Chondrocyte (in vitro differentiated cells): ENCODE measurements at regions not wholly inside any gene's neighbourhood (a gene's known extent, or its start where the extent isn't known, plus 50 kb on each side); places are given as distances from the start of the nearest gene placed in this dataset.

Experiments
- DNase-seq: peaks from one replicate; pipeline ENCODE4 v3.0.0; 2021; ENCODE audit warnings: mixed read lengths, low spot score
- H3K27ac Mint-ChIP-seq: one replicate; pipeline ENCODE4 v1.8.0; 2021; ENCODE audit warnings: mild to moderate bottlenecking, moderate library complexity, mixed read lengths; ENCODE audit not compliant: unreplicated experiment
- H3K27me3 Mint-ChIP-seq: 2 replicates; pipeline ENCODE4 v1.8.0; 2021; ENCODE audit warnings: low read depth, mixed read lengths
- H3K36me3 Mint-ChIP-seq: 2 replicates; pipeline ENCODE4 v1.8.0; 2021; ENCODE audit warnings: low read depth, mixed read lengths
- H3K4me1 Mint-ChIP-seq: 2 replicates; pipeline ENCODE4 v1.8.0; 2021; ENCODE audit warnings: low read depth, mild to moderate bottlenecking, mixed read lengths
- H3K4me3 Mint-ChIP-seq: one replicate; pipeline ENCODE4 v1.8.0; 2021; ENCODE audit warnings: mild to moderate bottlenecking, moderate library complexity, mixed read lengths; ENCODE audit not compliant: unreplicated experiment
- H3K9me3 Mint-ChIP-seq: 2 replicates; pipeline ENCODE4 v1.8.0; 2021; ENCODE audit warnings: low read depth, mixed read lengths
- CTCF ChIP-seq: fragments of 200-600 bp; sonication (generic); IDR thresholded peaks from 2 replicates; pipeline ENCODE4 v1.5.0; 2021; ENCODE audit warnings: antibody characterized with exemption, mild to moderate bottlenecking, moderate library complexity

DNA sequence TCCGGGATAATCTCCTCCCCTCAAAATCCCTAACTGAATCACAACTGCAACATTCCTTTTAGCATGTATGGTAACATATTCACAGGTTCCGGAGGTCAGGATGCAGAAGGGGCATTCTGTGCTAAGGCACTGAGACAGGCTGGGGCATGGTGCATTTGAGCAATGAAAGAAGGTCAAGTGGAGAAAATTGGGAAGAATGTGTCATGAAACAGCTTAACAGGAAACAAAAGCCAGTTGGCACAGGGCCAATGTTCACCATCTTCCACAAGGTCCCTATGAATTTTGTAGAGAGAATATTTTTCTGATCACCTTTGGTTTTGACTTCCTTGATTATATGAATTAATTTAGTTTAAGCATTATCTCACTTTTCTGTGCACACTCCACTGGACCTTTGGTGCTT lies 587.7 kb upstream of the NR2F2 start:
- no peak overlapping the region for H3K27ac Mint-ChIP-seq

DNA sequence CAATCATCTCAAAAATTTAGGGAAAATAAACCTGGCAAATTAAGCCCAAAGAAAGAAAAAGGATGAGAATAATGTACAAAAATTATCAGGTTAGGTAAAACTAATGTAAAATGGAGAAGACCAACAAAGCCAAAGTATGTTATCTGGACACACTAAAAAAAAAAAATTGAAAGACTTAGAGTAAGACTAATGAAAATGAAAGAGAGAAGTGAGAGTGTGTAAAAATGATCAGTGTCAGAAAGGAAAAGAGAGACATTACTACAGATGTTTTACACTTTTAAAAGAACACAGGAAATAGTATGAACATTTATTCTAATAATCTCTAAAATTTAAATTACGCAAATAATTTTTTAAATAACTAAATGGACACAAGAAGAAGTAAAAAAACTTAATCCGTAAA lies 573.3 kb upstream of the NR2F2 start:
- no peak for TF ChIP-seq CTCF
- Mint-ChIP-seq H3K27ac (no peak overlapping the region), H3K4me1 (peaks cover 13% of the 10 kb centered on the region), H3K36me3 (no peaks in the 10 kb centered on the region), H3K9me3 (no peaks in the 10 kb centered on the region), H3K27me3 (no peaks in the 10 kb centered on the region), H3K4me3 (no peak overlapping the region)
- no peak for DNase-seq

More for the DNA sequence above, 587.7 kb upstream of the NR2F2 start:
- Mint-ChIP-seq H3K9me3 (peaks cover 2% of the 10 kb centered on the region), H3K27me3 (no peaks in the 10 kb centered on the region), H3K36me3 (no peaks in the 10 kb centered on the region), H3K4me3 (no peak overlapping the region), H3K4me1 (peaks cover 2% of the 10 kb centered on the region)
- no peak for TF ChIP-seq CTCF
- no peak for DNase-seq

- TF ChIP-seq CTCF: no peak
Measured at GRCh38 chr15:95758451-95758850, 572.0 kb upstream of the NR2F2 start.

GRCh38 chr15:95758851-95759250 lies 571.6 kb upstream of the NR2F2 start:
- peaks cover 13% of the 10 kb centered on the region for H3K4me1 Mint-ChIP-seq

More at GRCh38 chr15:95758451-95758850, 572.0 kb upstream of the NR2F2 start:
- Mint-ChIP-seq H3K4me1 (peaks cover 13% of the 10 kb centered on the region), H3K27ac (no peak overlapping the region), H3K27me3 (no peaks in the 10 kb centered on the region), H3K9me3 (no peaks in the 10 kb centered on the region), H3K4me3 (no peak overlapping the region), H3K36me3 (no peaks in the 10 kb centered on the region)
- no peak for DNase-seq

DNA sequence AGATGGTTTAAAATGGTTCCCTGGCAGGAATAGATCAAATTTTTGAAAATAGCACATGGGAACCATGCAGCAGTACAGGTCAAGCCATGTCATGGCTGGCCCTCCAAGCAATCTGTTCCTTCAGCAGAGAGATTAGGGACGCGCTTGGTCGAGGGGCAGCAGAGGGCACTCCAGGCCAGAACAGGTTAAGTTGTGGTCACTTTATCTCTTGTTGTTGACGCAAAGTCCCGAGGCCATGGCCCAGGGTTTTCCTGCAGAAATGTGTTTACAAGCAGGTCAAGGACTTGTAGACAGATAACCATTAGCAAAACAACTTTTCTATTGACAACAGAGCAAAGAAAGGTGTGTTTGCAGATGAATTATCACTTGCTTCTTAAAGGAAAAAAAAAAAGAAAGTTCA lies 570.0 kb upstream of the NR2F2 start:
- no peak for DNase-seq
- Mint-ChIP-seq H3K27ac (no peak overlapping the region), H3K27me3 (no peaks in the 10 kb centered on the region), H3K36me3 (no peaks in the 10 kb centered on the region), H3K9me3 (no peaks in the 10 kb centered on the region), H3K4me1 (peaks cover 13% of the 10 kb centered on the region), H3K4me3 (no peak overlapping the region)
- peak; percentile 12 for TF ChIP-seq CTCF

More at GRCh38 chr15:95758851-95759250, 571.6 kb upstream of the NR2F2 start:
- no peak overlapping the region for H3K27ac Mint-ChIP-seq
- no peak overlapping the region for H3K4me3 Mint-ChIP-seq
- no peaks in the 10 kb centered on the region for H3K36me3 Mint-ChIP-seq
- no peaks in the 10 kb centered on the region for H3K27me3 Mint-ChIP-seq
- TF ChIP-seq CTCF: no peak
- no peaks in the 10 kb centered on the region for H3K9me3 Mint-ChIP-seq
- no peak for DNase-seq
